Panc1 (cell line): ENCODE measurements at regions not wholly inside any gene's neighbourhood (a gene's known extent, or its start where the extent isn't known, plus 50 kb on each side); places are given as distances from the start of the nearest gene placed in this dataset.

ENCODE experiments used
- ATAC-seq: fragments of 200-7000 bp; cut with Tn5 transposase; 2 replicates; pipeline ENCODE4 v1.9.1; 2020; ENCODE audit warnings: mild to moderate bottlenecking, moderate library complexity
- BruUV-seq: library from RNA; stranded (reverse); fragments of 400-500 nt; replicated peaks from 2 replicates; lab custom pipeline; 2021; lab: Mats Ljungman, UMichigan
- CTCF ChIA-PET: fragments of 300-600 bp; sonication (Branson Sonifier 250); formaldehyde crosslinking; loops from one replicate; lab custom pipeline; 2022; ENCODE audit warnings: antibody characterized with exemption; lab: Charles Lee
- POLR2A ChIA-PET: fragments of 300-600 bp; sonication (Branson Sonifier 250); formaldehyde crosslinking; loops from one replicate; lab custom pipeline; 2022; ENCODE audit warnings: antibody characterized with exemption; lab: Charles Lee
- DNase-seq: peaks from one replicate; pipeline ENCODE4 v3.0.0-alpha.2; 2010; ENCODE audit warnings: low read depth, low spot score
- H3K27ac ChIP-seq: 2 replicates; pipeline ENCODE4 v1.5.1; 2011; ENCODE audit warnings: mild to moderate bottlenecking, low read length, inconsistent platforms
- H3K27me3 ChIP-seq: fragments of 200-500 bp; sonication (Bioruptor generic); 2 replicates; pipeline ENCODE4 v1.6.0; 2014; ENCODE audit warnings: low read length, inconsistent platforms; ENCODE audit not compliant: control insufficient read depth, insufficient read depth
- H3K36me3 ChIP-seq: fragments of 200-500 bp; sonication (Bioruptor generic); 2 replicates; pipeline ENCODE4 v1.5.1; 2014; ENCODE audit warnings: inconsistent platforms, mild to moderate bottlenecking, low read length, moderate library complexity; ENCODE audit not compliant: control insufficient read depth, insufficient read depth
- H3K4me1 ChIP-seq: 2 replicates; pipeline ENCODE4 v1.5.1; 2011; ENCODE audit warnings: inconsistent platforms, mild to moderate bottlenecking, low read length, moderate library complexity; ENCODE audit not compliant: control insufficient read depth, insufficient read depth
- H3K4me3 ChIP-seq, 2 experiments: 2 replicates each; pipeline ENCODE4 v1.5.1; 2011 to 2012; ENCODE audit warnings: low read depth in 2 of 2, low read length in 2 of 2, mild to moderate bottlenecking in 2 of 2, inconsistent platforms in 1 of 2, moderate library complexity in 1 of 2
- H3K9me3 ChIP-seq: fragments of 200-500 bp; sonication (Bioruptor generic); 2 replicates; pipeline ENCODE4 v1.5.1; 2014; ENCODE audit warnings: low read depth, mild to moderate bottlenecking, inconsistent platforms, low read length, moderate library complexity; ENCODE audit not compliant: control insufficient read depth, insufficient read depth
- CTCF ChIP-seq: fragments of 450-650 bp; IDR thresholded peaks from 2 replicates; pipeline ENCODE4 v1.5.1; 2017; ENCODE audit warnings: mild to moderate bottlenecking
- POLR2AphosphoS5 ChIP-seq: IDR thresholded peaks from 2 replicates; pipeline ENCODE4 v1.6.1; 2012; ENCODE audit warnings: mild to moderate bottlenecking, low read depth, low read length, moderate library complexity
- REST ChIP-seq, 2 experiments: IDR thresholded peaks; 2 replicates each; pipeline ENCODE4 v1.6.1; 2011 to 2012; ENCODE audit warnings: low read depth in 2 of 2, control low read depth in 1 of 2, low read length in 1 of 2, mild to moderate bottlenecking in 1 of 2, moderate library complexity in 1 of 2; ENCODE audit not compliant: insufficient read depth in 1 of 2
- SIN3A ChIP-seq: IDR thresholded peaks from 2 replicates; pipeline ENCODE4 v1.6.1; 2012; ENCODE audit warnings: low read depth, mild to moderate bottlenecking, low read length, moderate library complexity, borderline replicate concordance; ENCODE audit not compliant: insufficient read depth
- TCF7L2 ChIP-seq: IDR thresholded peaks from 2 replicates; pipeline ENCODE4 v1.6.1; 2011; ENCODE audit warnings: mild to moderate bottlenecking, low read depth, low read length, inconsistent platforms
- in situ Hi-C: cut with HindIII; loops from 2 replicates; pipeline ENCODE4 v1.10.0; 2016; ENCODE audit warnings: low sequenced_read_pairs, low pct_unique_long_range_greater_than_20kb
- intact Hi-C: fragments of 100-400 bp; cut with micrococcal nuclease; formaldehyde crosslinking; loops from one replicate; pipeline ENCODE4 v1.10.0; 2022; ENCODE audit not compliant: unreplicated experiment

- intact Hi-C loops (no loop called here), in situ Hi-C loops (no loop called here)
- ATAC-seq, result no peak
- ChIA-PET CTCF (no interaction called here), POLR2A (no interaction called here)
- no peak overlapping the region for H3K27ac ChIP-seq
- H3K4me1 ChIP-seq, result no peaks in the 10 kb centered on the region
- no TSS peak for BruUV-seq
- no peak for TF ChIP-seq CTCF
- TF ChIP-seq REST (IDR thresholded peaks at IDR 0.05; ENCODE audit: insufficient read depth in 1 of 2, low read depth in 2 of 2, low read length in 1 of 2), result no peak
- TF ChIP-seq TCF7L2, result no peak
- TF ChIP-seq POLR2AphosphoS5, result no peak
- no peak for TF ChIP-seq SIN3A
- no peak for DNase-seq
- H3K27me3 ChIP-seq, result no peaks in the 10 kb centered on the region
- H3K9me3 ChIP-seq, result no peaks in the 10 kb centered on the region
- no peaks in the 10 kb centered on the region for H3K36me3 ChIP-seq
- H3K4me3 ChIP-seq, result no peak overlapping the region
Measured at GRCh38 chr1:60173729-60174505, 100.3 kb upstream of the C1orf87 start.

- Histone ChIP-seq H3K4me1 (no peaks in the 10 kb centered on the region), H3K9me3 (no peaks in the 10 kb centered on the region), H3K27ac (no peak overlapping the region), H3K36me3 (no peaks in the 10 kb centered on the region), H3K27me3 (no peaks in the 10 kb centered on the region), H3K4me3 (no peak overlapping the region)
- BruUV-seq, result no TSS peak
- TF ChIP-seq POLR2AphosphoS5 (no peak), SIN3A (no peak), CTCF (no peak), REST (IDR thresholded peaks at IDR 0.05; ENCODE audit: insufficient read depth in 1 of 2, low read depth in 2 of 2, low read length in 1 of 2) (no peak), TCF7L2 (no peak)
- no peak for ATAC-seq
- CTCF ChIA-PET, result no interaction called here
- no peak for DNase-seq
- intact Hi-C loops (no loop called here), in situ Hi-C loops (no loop called here)
- POLR2A ChIA-PET, result no interaction called here
Measured at GRCh38 chr1:60173006-60173405, 99.4 kb upstream of the C1orf87 start.
